GM18907 (cell line): ENCODE measurements at regions not wholly inside any gene's neighbourhood (a gene's known extent, or its start where the extent isn't known, plus 50 kb on each side); places are given as distances from the start of the nearest gene placed in this dataset.
"Not testable (repeated sequence)": the region's sequence is repeated elsewhere in the genome, so short reads cannot be mapped to it uniquely, and the experiment has no call there.

ENCODE experiments used
- ATAC-seq: cut with Tn5 transposase; IDR thresholded peaks from one replicate; pipeline ENCODE4 v1.9.1; 2021; ENCODE audit warnings: mild to moderate bottlenecking, moderate library complexity; ENCODE audit not compliant: unreplicated experiment

DNA sequence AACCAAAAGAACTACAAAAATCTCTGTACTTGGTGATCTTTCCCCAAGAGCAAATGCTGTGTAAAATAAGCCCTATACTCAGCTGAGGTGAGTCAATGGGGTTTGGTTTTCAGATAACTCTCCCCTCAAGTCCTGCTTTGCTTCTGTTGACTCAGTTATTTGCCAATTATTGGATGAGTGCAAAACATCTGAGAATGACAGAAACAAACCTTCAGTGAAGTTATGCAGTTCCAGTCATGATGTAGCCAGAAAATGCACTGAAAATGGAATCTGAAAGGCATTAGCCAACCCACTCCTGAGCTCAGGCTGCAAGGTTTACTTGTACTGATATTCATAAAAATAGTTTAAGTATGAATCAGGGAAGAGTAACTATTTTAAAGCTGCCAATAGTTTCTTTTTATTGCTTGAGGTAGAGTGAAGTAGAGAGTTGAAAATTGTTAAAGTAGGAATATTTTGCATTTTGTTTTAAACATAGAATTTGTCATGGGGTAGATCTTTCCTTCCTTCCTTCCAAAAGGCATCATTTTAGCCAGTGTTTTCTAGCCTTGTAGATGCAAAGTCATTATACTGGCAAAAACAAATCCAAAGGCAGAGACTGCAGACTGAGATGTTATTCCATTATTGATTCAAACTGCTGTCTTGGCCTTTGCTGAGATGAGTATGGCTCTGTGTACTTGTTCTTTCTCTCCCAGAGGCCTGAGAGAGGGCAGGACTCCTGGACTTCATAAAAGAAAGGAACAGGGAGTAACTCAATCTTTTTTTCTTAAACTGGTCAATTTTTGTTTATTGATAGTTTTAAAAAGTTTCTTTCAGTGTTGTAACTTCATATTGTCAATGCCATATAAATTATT is 215.3 kb downstream of the RND3 start:
- ATAC-seq, result no peak

DNA sequence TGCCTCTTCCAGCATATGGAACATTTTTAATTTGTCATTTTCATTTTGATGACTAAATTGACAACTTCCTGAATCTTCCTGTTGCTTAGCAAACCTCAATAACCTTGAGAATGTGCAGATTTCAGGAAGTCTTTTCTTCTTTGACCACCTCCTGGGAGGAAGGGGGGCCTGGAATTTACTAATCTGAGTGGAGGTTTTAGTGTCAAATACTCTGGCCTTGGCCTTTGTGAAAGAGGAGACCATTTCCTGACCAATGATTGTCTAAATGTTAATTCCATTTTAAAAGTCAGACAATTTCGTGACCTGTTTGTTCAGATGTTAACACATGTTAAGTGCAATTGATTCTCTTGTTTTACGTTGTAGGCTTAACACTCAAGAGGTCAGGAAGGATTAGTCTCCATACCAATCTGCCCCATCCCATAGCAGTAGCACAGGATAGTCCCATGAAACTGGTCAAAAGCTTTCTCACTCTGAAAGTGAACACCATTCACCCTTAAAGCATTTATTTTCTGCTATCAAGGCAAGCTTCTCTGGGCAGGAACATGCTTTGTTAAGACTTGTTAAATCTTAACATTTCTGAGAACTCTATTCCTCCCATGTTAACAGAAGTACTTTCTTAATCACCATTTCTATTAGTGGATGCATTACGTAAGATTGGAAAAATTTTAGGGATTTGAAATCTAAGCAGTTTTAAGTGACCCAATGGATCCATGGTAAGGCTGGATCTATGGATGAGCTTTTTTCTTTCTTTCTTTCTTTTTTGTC is 219.6 kb downstream of the RND3 start:
- no peak for ATAC-seq

DNA sequence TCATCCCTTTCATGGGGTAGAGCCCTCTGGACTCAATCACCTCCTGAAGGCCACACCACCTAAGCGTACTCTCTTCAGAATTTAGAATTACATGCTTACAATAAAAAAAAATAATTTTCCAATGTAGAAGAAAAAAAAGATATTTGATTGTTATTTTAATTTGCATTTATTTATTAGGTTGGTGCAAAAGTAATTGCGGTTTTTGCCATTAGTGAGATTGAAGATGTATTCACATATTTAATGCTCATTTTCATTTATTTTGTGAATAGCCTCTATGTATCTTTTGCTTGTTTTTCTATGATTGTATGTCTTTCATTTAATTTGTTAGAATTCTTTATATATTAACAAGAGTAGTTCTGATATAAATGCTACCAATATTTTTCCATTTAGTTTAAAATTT is 220.5 kb downstream of the RND3 start:
- ATAC-seq, result no peak

DNA sequence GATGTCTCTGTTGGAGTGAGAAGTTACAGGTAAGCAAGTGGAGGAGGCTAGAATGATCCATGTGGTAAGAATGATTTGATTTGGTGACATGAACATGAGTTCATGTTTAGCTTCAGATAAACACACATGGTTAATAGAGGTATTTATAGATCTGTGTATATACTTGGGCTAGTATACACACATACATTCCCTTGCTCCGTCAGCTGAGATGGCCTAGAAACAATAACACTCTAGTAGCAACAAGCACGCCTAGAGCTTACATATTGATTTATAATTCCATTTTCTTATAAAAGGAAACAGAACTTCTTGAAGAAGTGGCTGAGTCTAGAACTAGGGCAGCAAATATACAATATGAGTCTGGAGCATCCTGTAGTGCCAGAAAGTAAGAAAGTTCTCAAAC is 223.0 kb downstream of the RND3 start:
- no peak for ATAC-seq

DNA sequence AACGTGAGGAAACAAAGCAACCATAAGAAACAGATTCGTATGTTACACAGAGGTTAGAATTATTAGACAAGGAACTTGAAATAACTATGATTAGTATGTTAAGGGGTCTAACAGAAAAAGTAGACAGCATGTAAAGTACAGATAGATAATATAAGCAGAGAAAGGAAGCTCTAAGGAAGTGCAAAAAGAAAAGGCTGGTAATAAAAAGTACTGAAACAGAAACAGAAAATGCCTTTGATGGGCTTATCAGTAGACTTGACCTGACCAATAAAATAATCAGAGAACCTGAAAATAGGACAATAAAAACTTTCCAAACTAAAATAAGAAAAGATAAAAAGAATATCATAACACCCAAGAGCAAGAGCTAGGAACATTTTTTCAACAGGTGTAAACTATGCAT is 225.8 kb downstream of the RND3 start:
- no peak for ATAC-seq

DNA sequence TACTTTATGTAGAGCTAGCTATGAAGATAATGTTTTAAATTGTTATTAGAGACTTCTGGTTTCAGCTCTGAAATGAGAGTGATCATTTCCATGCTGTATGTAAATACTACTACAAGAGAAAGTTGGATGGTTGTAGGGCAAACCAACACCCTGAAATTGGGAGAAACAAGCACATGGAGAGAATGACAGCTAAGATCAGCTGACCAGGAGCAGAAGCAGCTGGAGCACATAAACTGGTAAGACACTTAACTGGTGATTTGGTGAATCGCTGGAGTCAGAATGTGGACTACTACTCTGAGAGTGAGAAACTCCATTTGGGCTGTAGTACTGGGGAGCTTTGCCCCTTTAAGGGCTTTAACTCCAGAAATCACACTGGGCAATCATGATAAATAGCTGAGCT is 226.8 kb downstream of the RND3 start:
- no peak for ATAC-seq

DNA sequence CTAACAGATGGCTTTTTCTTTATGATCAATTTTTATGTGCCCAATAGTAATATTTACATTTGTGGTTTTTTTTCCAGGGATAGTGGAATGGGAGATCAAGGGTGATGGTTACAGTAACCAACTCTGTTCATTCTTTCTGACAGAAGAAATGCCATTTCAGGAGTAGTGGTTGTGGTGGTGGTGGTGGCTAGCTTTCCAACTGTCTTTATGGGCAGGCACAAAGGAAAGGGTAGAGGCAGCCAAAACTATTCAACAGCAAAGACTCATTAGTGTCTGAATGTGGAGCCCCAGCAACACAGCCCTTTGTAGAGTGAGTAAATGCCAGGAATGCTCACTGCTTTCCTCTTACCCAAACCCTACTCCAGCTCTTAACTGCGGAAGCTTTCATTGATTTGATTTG is 227.7 kb downstream of the RND3 start:
- ATAC-seq, result no peak

DNA sequence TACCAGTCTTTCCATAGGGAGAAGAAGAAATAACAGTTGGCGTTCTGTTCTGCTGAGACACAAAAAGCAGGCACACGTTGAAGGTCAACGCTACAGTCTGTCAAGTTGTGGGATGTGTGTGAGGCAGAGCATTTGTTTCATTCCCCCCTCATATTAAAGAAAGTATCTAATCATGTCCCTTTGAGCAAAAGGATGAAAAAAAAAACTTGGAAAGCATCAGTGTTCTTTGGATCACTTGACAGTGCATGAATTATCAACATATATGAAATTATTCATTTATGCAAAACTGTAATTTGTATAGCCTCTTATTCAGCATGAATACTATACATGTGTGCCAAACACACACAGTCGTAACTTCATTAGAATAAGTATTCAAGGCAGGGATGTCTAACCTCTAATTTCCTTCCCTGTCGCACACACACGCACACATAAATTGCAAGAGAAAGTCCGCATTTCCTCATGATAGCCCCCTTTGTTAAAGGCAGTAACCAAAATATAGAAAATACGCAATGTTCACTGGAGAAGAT is 228.6 kb downstream of the RND3 start:
- no peak for ATAC-seq

DNA sequence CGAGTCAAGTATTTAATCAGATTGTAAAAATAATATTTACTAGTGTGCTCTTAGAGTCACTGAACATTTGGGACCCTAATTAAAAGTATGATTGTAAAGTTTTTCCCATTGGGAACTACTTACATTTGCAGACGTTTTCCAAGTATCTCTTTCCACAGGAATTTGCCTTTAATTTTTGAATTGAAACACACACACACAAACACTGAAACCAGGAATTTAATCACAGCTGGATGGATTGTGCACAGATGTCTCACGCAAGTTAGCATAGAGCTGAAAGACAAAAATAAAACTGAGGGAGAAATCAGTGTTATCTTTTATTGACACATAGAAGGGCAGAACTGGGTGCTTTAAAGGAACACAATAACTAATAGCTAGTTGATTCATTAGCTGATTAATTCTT is 230.7 kb downstream of the RND3 start:
- ATAC-seq, result no peak

DNA sequence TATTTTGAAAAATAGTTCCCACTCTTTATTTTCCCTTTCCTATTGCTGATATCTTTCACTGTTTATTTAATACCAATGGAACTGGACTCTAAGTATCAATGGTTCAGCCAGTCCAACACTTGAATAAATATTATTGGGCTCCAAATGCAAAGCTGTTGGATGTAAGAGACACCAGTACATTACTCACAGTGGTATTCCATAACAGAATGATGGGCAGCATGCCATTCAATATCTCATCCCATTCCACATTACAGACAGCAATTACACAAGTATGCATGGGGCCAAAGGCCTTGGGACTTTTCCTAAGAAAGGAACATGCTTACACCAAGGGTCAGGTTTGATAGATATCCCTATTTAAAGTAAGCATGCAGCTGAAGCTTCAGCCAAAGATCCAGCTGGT is 231.9 kb downstream of the RND3 start:
- no peak for ATAC-seq

DNA sequence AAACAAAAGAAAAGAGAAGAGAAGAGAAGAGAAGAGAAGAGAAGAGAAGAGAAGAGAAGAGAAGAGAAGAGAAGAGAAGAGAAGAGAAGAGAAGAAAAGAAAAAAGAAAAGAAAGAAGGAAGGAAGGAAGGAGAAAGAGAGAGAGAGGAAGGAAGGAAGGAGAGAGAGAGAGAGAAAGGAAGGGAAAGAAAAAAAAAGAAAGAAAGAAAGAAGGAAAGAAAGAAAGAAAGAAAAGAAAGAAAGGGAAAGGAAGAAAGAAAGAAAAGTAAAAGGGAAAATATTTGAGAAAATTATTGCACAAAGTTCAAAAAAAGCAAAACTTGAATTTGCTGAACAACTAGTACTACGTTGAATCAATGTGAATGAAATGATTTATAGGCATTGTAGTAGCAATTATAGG is 237.7 kb downstream of the RND3 start:
- ATAC-seq, result not testable (repeated sequence)

DNA sequence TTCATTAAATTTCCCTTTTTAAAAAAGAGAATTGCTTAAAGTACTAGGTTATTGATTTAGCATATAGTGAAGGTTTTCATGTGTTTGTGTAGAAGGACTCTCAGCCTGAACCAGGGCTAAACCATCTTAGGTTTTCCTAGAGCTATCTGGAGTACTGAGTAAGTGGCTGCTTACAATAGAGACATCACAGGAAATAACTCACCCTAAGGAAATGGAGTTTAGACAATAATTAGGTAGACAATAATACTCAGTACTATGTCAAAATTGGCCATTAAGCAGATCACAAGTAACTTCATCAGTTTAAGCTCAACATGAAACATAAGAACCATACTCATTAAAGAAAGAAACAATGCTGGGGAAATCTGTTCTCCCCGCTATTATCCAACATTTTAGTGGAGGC is 240.0 kb downstream of the RND3 start:
- ATAC-seq, result no peak

DNA sequence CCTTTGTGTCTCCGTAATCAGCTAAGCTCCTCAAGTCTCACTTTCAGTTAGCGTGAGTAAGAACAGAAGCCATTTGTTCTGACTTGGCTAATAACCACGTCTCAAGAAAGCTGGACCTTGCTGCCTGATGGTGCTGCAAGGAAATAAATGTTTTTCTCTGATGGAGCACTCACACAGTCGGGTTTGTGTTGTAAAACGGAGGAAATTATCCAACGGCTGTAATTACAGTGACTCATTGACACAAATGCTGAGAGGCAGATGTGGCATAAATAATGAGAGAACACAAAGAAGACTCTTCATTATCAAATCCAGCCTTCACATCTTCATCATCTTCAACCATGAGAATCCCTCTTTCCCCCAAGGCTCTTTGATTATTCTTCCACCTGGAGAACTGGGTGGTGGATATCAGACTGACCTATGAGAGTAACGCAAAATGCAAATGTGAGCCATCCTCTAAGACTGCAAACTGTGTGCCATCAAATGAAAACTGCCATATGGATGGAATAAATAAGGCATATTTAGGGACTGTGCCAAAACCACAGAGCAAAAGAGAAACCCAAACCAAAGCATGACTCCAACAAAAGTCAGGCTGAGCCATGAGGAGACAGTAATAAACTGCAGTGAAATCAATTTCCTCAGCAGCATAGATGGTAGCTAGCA is 252.6 kb downstream of the RND3 start:
- ATAC-seq, result no peak

DNA sequence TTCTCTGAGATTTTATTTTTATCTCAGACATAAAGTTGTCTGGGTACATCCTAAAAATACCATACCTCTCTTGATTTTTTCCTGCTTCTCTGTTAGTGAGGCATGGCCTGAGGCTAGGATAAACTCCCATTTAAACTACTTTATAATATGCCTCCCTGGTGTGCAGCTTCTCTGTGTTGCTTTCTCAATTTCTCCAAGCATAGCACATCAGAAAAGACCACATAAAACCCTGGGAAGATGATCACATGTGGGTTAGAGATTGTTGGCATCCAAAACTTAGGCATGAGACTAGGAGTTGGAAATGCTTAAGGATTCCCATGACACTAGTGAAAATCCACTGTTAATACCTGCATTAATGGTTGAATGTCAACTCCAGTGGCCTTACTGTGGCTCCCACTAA is 254.6 kb downstream of the RND3 start:
- ATAC-seq, result no peak

DNA sequence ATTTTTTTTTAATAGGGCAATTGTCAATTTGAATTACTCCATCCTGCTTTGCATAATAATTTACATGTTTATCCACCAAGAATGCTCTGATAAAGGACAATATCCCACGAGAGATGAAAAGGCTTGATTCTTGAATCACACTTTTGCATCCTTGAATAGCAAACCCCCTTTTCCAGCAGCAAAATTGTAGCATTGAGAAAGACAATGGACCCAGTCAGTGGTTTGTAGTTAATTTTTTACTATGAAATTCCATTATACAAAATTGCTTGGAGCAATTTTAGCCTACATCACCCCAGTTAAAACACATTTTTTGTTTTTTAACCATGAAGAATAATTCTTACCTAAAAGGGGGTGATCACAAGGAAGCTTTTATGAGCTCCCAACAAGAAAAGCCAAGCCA is 255.1 kb downstream of the RND3 start:
- ATAC-seq, result no peak

DNA sequence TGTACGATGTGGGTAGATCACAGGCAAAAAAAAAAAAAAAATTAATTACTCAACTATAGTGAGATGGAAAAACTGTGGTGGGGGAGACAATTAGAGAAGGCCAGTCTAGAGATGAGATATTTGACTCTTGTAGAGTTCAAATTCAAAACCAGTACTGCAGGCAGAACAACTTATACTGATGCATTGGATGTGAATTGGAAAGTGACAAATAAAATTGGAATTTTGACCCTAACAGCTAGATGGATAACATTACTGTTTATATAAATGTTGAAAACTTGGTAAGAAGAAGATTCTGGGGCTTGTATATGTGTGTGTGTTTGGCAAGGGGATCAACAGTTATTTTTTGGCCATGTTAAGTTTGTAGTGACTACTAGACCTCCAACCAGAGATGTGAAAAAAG is 256.9 kb downstream of the RND3 start:
- ATAC-seq, result no peak

DNA sequence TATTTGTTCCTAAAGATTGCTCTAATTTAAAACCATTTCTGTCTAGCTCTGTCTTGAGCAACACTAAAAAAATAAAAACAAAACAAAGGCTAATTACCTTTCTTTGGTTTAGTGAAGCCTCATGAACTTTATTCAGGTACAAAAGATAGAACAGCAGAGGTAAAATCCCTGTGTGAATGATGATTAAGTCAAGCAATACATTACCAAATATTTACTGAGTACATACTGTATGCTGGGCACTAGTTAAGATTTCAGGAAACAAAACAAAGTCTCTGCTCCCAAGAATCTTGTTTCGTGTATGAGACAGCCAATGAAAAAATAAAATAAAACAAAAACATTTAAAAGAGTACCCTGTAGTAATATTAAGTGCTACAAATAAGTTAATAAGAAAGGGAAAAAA is 257.5 kb downstream of the RND3 start:
- ATAC-seq, result no peak

DNA sequence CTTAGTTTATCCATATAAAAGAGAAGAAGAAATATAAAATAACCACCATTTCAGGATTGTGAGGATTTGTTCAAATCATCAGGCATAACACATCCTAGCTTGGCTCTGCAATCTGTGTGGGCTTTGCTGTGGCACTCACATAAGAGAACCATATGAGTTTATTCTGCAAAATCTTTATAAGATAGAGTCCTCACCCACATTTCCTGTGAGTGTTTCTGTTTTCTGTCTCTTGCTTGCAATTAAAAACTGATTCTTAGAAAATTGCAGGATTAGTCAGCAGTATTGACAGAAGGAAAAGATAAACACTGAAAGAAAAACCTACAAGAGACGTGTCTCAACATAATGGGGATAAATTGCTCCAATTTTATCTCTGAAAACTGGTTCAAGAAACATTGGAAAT is 258.5 kb downstream of the RND3 start:
- no peak for ATAC-seq

DNA sequence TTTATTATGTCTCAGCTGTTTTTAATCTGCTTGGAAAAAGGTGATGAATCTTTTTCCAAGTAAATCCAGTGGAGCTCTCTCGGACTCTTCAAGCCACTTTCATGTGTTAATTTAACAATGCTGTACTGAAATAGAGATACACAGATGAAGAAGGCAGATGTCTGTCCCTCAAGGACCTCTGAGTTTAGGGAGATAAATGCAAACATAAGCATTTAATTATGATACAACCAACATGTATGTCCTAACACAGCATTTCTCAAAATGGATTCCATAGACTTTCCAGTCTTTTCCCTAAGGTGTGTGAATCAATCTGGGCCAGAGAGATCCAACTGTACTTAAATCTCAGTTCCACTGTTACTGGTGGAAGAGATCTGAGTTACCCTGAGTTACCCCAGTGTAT is 262.4 kb downstream of the RND3 start:
- no peak for ATAC-seq

DNA sequence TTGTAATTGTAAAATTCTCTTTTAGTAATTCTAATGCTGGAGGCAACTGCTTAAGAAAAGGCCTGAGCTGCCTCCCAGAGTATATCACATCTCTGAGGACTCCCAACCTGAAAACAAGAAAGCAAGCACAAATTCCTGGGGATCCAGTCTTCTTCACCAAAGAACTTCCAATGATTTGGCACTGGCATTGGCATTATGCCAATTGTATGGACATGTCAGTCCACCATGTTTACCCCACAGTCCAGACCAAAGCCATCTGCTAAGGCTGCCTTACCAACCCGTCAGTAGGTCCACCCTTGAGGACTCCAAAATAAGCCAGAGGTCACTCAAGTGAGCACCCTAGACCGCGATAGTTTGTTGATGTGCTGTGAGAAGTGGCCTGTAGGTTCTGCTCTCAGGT is 263.1 kb downstream of the RND3 start:
- ATAC-seq, result no peak

DNA sequence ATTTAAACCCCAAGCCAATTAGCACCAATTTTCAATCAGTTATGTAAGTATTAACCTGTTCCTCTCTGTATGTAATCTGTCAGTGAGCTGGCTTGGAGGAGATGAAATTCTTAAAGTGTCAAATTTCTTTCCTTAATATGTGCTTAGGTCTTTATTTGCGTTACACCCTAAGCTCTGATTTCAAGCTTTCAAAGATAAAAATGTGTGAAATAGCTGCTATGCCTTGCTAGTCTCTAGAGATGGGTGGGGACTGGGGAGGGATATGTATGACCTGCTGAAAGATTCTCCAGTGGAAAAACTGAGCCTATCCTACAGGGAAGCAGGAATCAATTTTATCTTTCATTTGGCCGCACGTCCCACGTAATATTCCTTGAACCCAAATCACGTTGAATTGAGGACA is 264.5 kb downstream of the RND3 start:
- no peak for ATAC-seq

DNA sequence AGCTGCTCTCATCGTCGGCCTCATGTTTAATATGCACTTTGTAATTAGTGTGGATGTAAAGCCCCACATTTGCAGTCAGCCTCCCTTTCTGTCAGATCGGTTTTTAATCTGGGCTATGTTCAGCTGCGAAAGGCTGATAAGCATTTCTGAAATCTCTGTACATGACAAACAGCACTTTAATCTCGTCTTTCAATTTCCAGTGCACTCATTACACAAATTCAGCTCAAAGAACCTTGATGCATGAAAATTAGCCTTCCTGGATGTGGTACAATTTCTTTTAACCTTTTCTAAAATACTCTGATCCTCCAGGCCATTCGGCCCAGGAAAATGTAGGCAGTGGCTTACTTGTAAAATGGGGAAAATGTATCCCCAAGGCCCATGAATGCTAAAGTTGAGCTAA is 265.1 kb downstream of the RND3 start:
- ATAC-seq, result no peak
